ENCODE measurements at regions not wholly inside any gene's neighbourhood (a gene's known extent, or its start where the extent isn't known, plus 50 kb on each side); places are given as distances from the start of the nearest gene placed in this dataset.

- no peak overlapping the region for H3K27ac ChIP-seq (ENCODE audit: low read depth)
- no peaks in the 10 kb centered on the region for H4K20me1 ChIP-seq (replicated peaks; ENCODE audit: insufficient read depth)
- H2AFZ ChIP-seq = no peak overlapping the region
- H3K79me2 ChIP-seq (replicated peaks; ENCODE audit: insufficient read depth) = no peaks in the 10 kb centered on the region
- Mint-ChIP-seq H3K27me3 (ENCODE audit: insufficient read depth, low read depth, poor library complexity) (peaks cover 3% of the 10 kb centered on the region), H3K4me3 (no peak overlapping the region), H3K4me1 (0 out of 3 replicates have a peak, but pooled peaks cover 2% of the 10 kb centered on the region), H3K27ac (no peak overlapping the region), H3K36me3 (ENCODE audit: low read depth) (0 out of 3 replicates have a peak, but pooled peaks cover 6% of the 10 kb centered on the region), H3K9me3 (no peaks in the 10 kb centered on the region)
- no peaks in the 10 kb centered on the region for H3K27me3 ChIP-seq (ENCODE audit: insufficient read depth)
- H3K36me3 ChIP-seq (ENCODE audit: insufficient read depth) = no peaks in the 10 kb centered on the region
- DNase-seq (ENCODE audit: low spot score) (no peak), ATAC-seq (no peak)
- no peaks in the 10 kb centered on the region for H3K9me2 ChIP-seq (ENCODE audit: insufficient read depth)
- H3K4me3 ChIP-seq = no peak overlapping the region
- H3K4me2 ChIP-seq = no peak overlapping the region
- H3F3A ChIP-seq (replicated peaks; ENCODE audit: low read depth) = no peaks in the 10 kb centered on the region
- TF ChIP-seq STAT1 (IDR thresholded peaks at IDR 0.05; ENCODE audit: unreplicated experiment) (no peak), CTCF (conservative IDR thresholded peaks at IDR 0.05; ENCODE audit: low read depth in 2 of 2) (0 out of 4 replicates have a peak, but pooled peaks of 1 of the 2 experiments have one; percentile 9)
- no peaks in the 10 kb centered on the region for H3K4me1 ChIP-seq (ENCODE audit: insufficient read depth)
Observed at GRCh38 chr1:239792157-239792556, 299.5 kb upstream of the FMN2 start.

- no peaks in the 10 kb centered on the region for H3K4me1 ChIP-seq (ENCODE audit: insufficient read depth)
- Mint-ChIP-seq H3K4me3 (no peak overlapping the region), H3K36me3 (ENCODE audit: low read depth) (no peaks in the 10 kb centered on the region), H3K27ac (no peak overlapping the region), H3K9me3 (no peaks in the 10 kb centered on the region), H3K4me1 (no peaks in the 10 kb centered on the region), H3K27me3 (ENCODE audit: insufficient read depth, low read depth, poor library complexity) (no peaks in the 10 kb centered on the region)
- H4K20me1 ChIP-seq (replicated peaks; ENCODE audit: insufficient read depth) = no peaks in the 10 kb centered on the region
- H3K4me2 ChIP-seq = no peak overlapping the region
- H3K4me3 ChIP-seq = no peak overlapping the region
- ATAC-seq (no peak), DNase-seq (ENCODE audit: low spot score) (no peak)
- no peak overlapping the region for H3K27ac ChIP-seq (ENCODE audit: low read depth)
- H3K79me2 ChIP-seq (replicated peaks; ENCODE audit: insufficient read depth) = no peaks in the 10 kb centered on the region
- no peak overlapping the region for H2AFZ ChIP-seq
- no peaks in the 10 kb centered on the region for H3K36me3 ChIP-seq (ENCODE audit: insufficient read depth)
- H3K27me3 ChIP-seq (ENCODE audit: insufficient read depth) = no peaks in the 10 kb centered on the region
- 0 out of 2 replicates have a peak, but pooled peaks cover 4% of the 10 kb centered on the region for H3K9me2 ChIP-seq (ENCODE audit: insufficient read depth)
- no peaks in the 10 kb centered on the region for H3F3A ChIP-seq (replicated peaks; ENCODE audit: low read depth)
- TF ChIP-seq CREB1 (CRISPR knock-in tag; IDR thresholded peaks at IDR 0.05; ENCODE audit: low read depth) = no peak
- TF ChIP-seq STAT1 (IDR thresholded peaks at IDR 0.05; ENCODE audit: unreplicated experiment) = no peak
- no peak for TF ChIP-seq ZNF331 (CRISPR knock-in tag; IDR thresholded peaks at IDR 0.05; ENCODE audit: low read depth)
- no peak for TF ChIP-seq CTCF (conservative IDR thresholded peaks at IDR 0.05; ENCODE audit: low read depth in 2 of 2)
- TF ChIP-seq REST (IDR thresholded peaks at IDR 0.05; ENCODE audit: unreplicated experiment) = no peak
Observed at GRCh38 chr1:239795304-239795703, 296.4 kb upstream of the FMN2 start.

All from GM23338 (cell line).